ENCODE measurements at regions not wholly inside any gene's neighbourhood (a gene's known extent, or its start where the extent isn't known, plus 50 kb on each side); places are given as distances from the start of the nearest gene placed in this dataset.

- TF ChIP-seq CTCF (IDR thresholded peaks at IDR 0.05) (no peak), POLR2A (IDR thresholded peaks at IDR 0.05) (no peak)
- DNase-seq = no peak
- Histone ChIP-seq H3K4me1 (no peaks in the 10 kb centered on the region), H3K9me3 (no peaks in the 10 kb centered on the region), H3K27me3 (no peaks in the 10 kb centered on the region), H3K4me3 (no peak overlapping the region), H3K36me3 (no peaks in the 10 kb centered on the region), H3K27ac (no peak overlapping the region)
- intact Hi-C loops (cut with DNase I) = no loop called here
- WGBS, 2 donors = 52 to 88% methylated on average over 3 of the region's 5 CpGs
Observed at GRCh38 chr13:110056640-110057039, 250.3 kb downstream of the COL4A1 start.

GRCh38 chr13:110055089-110055488 is 251.9 kb downstream of the COL4A1 start:
- H3K27ac ChIP-seq = no peak overlapping the region
- H3K4me3 ChIP-seq = no peak overlapping the region
- TF ChIP-seq CTCF (IDR thresholded peaks at IDR 0.05) = no peak
- no peak for TF ChIP-seq POLR2A (IDR thresholded peaks at IDR 0.05)
- WGBS, 2 donors = 60% methylated on average over 3 of the region's 3 CpGs
- DNase-seq = no peak
- no peaks in the 10 kb centered on the region for H3K4me1 ChIP-seq
- H3K9me3 ChIP-seq = no peaks in the 10 kb centered on the region
- intact Hi-C loops (cut with DNase I) = no loop called here
- no peaks in the 10 kb centered on the region for H3K27me3 ChIP-seq
- no peaks in the 10 kb centered on the region for H3K36me3 ChIP-seq

GRCh38 chr13:110054041-110054440 is 252.9 kb downstream of the COL4A1 start:
- intact Hi-C loops (cut with DNase I) = no loop called here
- Histone ChIP-seq H3K27ac (no peak overlapping the region), H3K9me3 (no peaks in the 10 kb centered on the region), H3K27me3 (no peaks in the 10 kb centered on the region), H3K36me3 (no peaks in the 10 kb centered on the region), H3K4me3 (no peak overlapping the region), H3K4me1 (no peaks in the 10 kb centered on the region)
- TF ChIP-seq CTCF (IDR thresholded peaks at IDR 0.05) (no peak), POLR2A (IDR thresholded peaks at IDR 0.05) (no peak)
- 89 to 97% methylated on average over 13 of the region's 13 CpGs for WGBS, 2 donors
- DNase-seq = no peak

- Histone ChIP-seq H3K36me3 (no peaks in the 10 kb centered on the region), H3K27me3 (no peaks in the 10 kb centered on the region), H3K4me1 (peaks cover 0 to 4% (median 0%) of the 10 kb centered on the region in 3 donors), H3K27ac (no peak overlapping the region), H3K9me3 (no peaks in the 10 kb centered on the region), H3K4me3 (no peak overlapping the region)
- DNase-seq = no peak
- 23 to 27% methylated on average over 6 to 7 of the region's 7 CpGs for WGBS, 2 donors
- intact Hi-C loops (cut with DNase I) = no loop called here
- no peak for TF ChIP-seq CTCF (IDR thresholded peaks at IDR 0.05)
- TF ChIP-seq POLR2A (IDR thresholded peaks at IDR 0.05) = no peak
Observed at GRCh38 chr13:110047496-110047895, 259.5 kb downstream of the COL4A1 start.

GRCh38 chr13:110046811-110047210 is 260.1 kb downstream of the COL4A1 start:
- intact Hi-C loops (cut with DNase I) = no loop called here
- 71 to 84% methylated on average over 4 of the region's 4 CpGs for WGBS, 2 donors

More at GRCh38 chr13:110046811-110047210, 260.1 kb downstream of the COL4A1 start:
- H3K27me3 ChIP-seq = no peaks in the 10 kb centered on the region
- peaks cover 0 to 4% (median 0%) of the 10 kb centered on the region in 3 donors for H3K4me1 ChIP-seq
- DNase-seq = no peak
- H3K9me3 ChIP-seq = no peaks in the 10 kb centered on the region
- no peaks in the 10 kb centered on the region for H3K36me3 ChIP-seq
- H3K27ac ChIP-seq = no peak overlapping the region
- no peak for TF ChIP-seq CTCF (IDR thresholded peaks at IDR 0.05)
- TF ChIP-seq POLR2A (IDR thresholded peaks at IDR 0.05) = no peak
- no peak overlapping the region for H3K4me3 ChIP-seq

All from esophagus squamous epithelium (tissue), 5 donors.